ENCODE measurements at regions not wholly inside any gene's neighbourhood (a gene's known extent, or its start where the extent isn't known, plus 50 kb on each side); places are given as distances from the start of the nearest gene placed in this dataset.

DNA sequence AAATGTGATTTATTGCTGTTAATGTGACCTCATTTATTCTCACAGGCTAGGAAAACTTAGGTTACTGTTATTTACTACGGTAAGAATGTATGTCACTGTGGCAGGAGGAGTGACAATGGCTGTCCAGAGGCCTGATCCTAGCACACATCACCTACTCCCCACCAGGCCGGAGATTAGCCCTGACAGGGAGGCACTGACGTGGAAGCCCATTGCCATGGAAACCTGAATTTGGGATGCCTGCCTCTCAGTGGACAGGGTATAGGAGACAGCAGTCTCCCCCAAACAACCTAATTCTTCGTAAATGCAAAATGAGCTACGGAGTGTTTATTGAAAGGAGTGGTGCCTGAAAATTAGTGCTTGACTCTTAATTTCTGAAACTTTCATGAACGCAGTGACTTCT lies 87.6 kb upstream of the SMARCA2 start:
- Histone ChIP-seq H3K9ac (ENCODE audit: low read length) (no peak overlapping the region), H3K4me3 (replicated peaks in 1 of 2; ENCODE audit: low read depth in 1 of 2, low read length in 2 of 2) (no peak overlapping the region), H3K9me2 (ENCODE audit: insufficient read depth) (no peaks in the 10 kb centered on the region), H3K27ac (ENCODE audit: low read depth, low read length) (no peak overlapping the region), H3K4me1 (ENCODE audit: control insufficient read depth in 1 of 2, insufficient read depth in 2 of 2, low read length in 2 of 2) (no peaks in the 10 kb centered on the region), H2AFZ (ENCODE audit: low read depth, low read length, poor library complexity, severe bottlenecking) (no peak overlapping the region), H3K79me2 (ENCODE audit: insufficient read depth, low read length) (no peaks in the 10 kb centered on the region), H3K27me3 (ENCODE audit: insufficient read depth, low read length) (peaks cover 13% of the 10 kb centered on the region; the same call in 1 of the 2 replicates), H3K9me3 (ENCODE audit: control insufficient read depth in 1 of 2, insufficient read depth in 1 of 2, low read depth in 1 of 2, low read length in 2 of 2) (no peaks in the 10 kb centered on the region), H3K36me3 (ENCODE audit: control insufficient read depth in 1 of 2, insufficient read depth in 2 of 2, low read length in 2 of 2) (no peaks in the 10 kb centered on the region), H3K4me2 (ENCODE audit: low read length) (no peak overlapping the region), H4K20me1 (ENCODE audit: insufficient read depth) (no peaks in the 10 kb centered on the region)
- RAD21 ChIA-PET (ENCODE audit: low non-redundant PET in 1 of 2, low total read pairs in 2 of 2, uncharacterized antibody in 2 of 2, unreplicated experiment in 2 of 2): no interaction called here
- CTCF ChIA-PET: no interaction called here
- TF ChIP-seq JUND (IDR thresholded peaks at IDR 0.05) (no peak), SP1 (IDR thresholded peaks at IDR 0.05; ENCODE audit: low read depth) (no peak)
- TF ChIP-seq, protein P1, sequence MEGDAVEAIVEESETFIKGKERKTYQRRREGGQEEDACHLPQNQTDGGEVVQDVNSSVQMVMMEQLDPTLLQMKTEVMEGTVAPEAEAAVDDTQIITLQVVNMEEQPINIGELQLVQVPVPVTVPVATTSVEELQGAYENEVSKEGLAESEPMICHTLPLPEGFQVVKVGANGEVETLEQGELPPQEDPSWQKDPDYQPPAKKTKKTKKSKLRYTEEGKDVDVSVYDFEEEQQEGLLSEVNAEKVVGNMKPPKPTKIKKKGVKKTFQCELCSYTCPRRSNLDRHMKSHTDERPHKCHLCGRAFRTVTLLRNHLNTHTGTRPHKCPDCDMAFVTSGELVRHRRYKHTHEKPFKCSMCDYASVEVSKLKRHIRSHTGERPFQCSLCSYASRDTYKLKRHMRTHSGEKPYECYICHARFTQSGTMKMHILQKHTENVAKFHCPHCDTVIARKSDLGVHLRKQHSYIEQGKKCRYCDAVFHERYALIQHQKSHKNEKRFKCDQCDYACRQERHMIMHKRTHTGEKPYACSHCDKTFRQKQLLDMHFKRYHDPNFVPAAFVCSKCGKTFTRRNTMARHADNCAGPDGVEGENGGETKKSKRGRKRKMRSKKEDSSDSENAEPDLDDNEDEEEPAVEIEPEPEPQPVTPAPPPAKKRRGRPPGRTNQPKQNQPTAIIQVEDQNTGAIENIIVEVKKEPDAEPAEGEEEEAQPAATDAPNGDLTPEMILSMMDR (IDR thresholded peaks at IDR 0.05 in 2 of 3, conservative IDR thresholded peaks at IDR 0.05 in 1 of 3; ENCODE audit: borderline replicate concordance in 1 of 3, insufficient read depth in 1 of 3, low read depth in 2 of 3, low read length in 2 of 3): no peak
- DNase-seq (ENCODE audit: low read depth, low spot score): no peak
- POLR2A ChIA-PET: no interaction called here
- no TSS peak for BruUV-seq (replicated peaks)
- intact Hi-C loops (cut with micrococcal nuclease): no loop called here
- no peak for ATAC-seq

DNA sequence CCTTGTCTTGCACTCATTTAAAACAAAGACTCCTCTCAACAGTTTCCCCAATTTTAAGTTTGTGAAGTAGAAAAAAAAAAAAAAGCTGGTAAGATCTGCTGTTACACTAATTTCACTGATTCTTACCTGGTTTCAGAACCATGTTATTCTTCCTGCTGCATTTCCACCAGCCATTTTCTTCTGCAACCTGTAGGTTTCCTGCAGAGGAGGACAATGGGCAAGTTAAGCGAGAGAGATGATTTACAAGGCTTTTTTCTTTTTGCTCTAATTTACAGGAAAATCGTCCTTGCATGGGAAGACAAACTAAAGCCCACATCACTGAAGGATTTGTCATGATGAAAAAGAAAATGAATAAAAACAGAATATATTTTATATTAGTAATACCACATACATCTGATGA lies 86.0 kb upstream of the SMARCA2 start:
- no peak for TF ChIP-seq CBX3 (IDR thresholded peaks at IDR 0.05; ENCODE audit: low read depth)
- no peak for TF ChIP-seq SIN3A (IDR thresholded peaks at IDR 0.05; ENCODE audit: low read depth)
- no peak for TF ChIP-seq RAD21 (IDR thresholded peaks at IDR 0.05; ENCODE audit: low read depth)
- no peak for TF ChIP-seq YY1 (IDR thresholded peaks at IDR 0.05; ENCODE audit: extremely low read depth, insufficient replicate concordance, low read depth, low read length)
- TF ChIP-seq JUND (IDR thresholded peaks at IDR 0.05): no peak
- no peak for TF ChIP-seq TCF7L2 (IDR thresholded peaks at IDR 0.05; ENCODE audit: borderline replicate concordance, extremely low read depth, insufficient read depth, insufficient read length)
- no peak for TF ChIP-seq FOSL1 (IDR thresholded peaks at IDR 0.05; ENCODE audit: low read depth)
- TF ChIP-seq SP1 (IDR thresholded peaks at IDR 0.05; ENCODE audit: low read depth): no peak
- no peak for TF ChIP-seq EZH2 (IDR thresholded peaks at IDR 0.05)
- no peak for TF ChIP-seq EGR1 (IDR thresholded peaks at IDR 0.05; ENCODE audit: low read depth)
- TF ChIP-seq POLR2A (IDR thresholded peaks at IDR 0.05; ENCODE audit: borderline replicate concordance, extremely low read depth, insufficient read depth, insufficient read length): no peak
- TF ChIP-seq, protein P2, sequence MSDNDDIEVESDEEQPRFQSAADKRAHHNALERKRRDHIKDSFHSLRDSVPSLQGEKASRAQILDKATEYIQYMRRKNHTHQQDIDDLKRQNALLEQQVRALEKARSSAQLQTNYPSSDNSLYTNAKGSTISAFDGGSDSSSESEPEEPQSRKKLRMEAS (IDR thresholded peaks at IDR 0.05): no peak
- peaks cover 13% of the 10 kb centered on the region; the same call in 1 of the 2 replicates for H3K27me3 ChIP-seq (ENCODE audit: insufficient read depth, low read length)
- ATAC-seq: no peak
- H3K27ac ChIP-seq (ENCODE audit: low read depth, low read length): no peak overlapping the region
- H3K36me3 ChIP-seq (ENCODE audit: control insufficient read depth in 1 of 2, insufficient read depth in 2 of 2, low read length in 2 of 2): no peaks in the 10 kb centered on the region
- intact Hi-C loops (cut with micrococcal nuclease): no loop called here
- H3K79me2 ChIP-seq (ENCODE audit: insufficient read depth, low read length): no peaks in the 10 kb centered on the region
- ChIA-PET RAD21 (ENCODE audit: low non-redundant PET in 1 of 2, low total read pairs in 2 of 2, uncharacterized antibody in 2 of 2, unreplicated experiment in 2 of 2) (no interaction called here), POLR2A (no interaction called here), CTCF (no interaction called here)
- no peak for DNase-seq (ENCODE audit: low read depth, low spot score)
- BruUV-seq (replicated peaks): no TSS peak
- no peaks in the 10 kb centered on the region for H3K9me3 ChIP-seq (ENCODE audit: control insufficient read depth in 1 of 2, insufficient read depth in 1 of 2, low read depth in 1 of 2, low read length in 2 of 2)
- H3K9ac ChIP-seq (ENCODE audit: low read length): no peak overlapping the region
- H3K4me2 ChIP-seq (ENCODE audit: low read length): no peak overlapping the region
- no peaks in the 10 kb centered on the region for H3K9me2 ChIP-seq (ENCODE audit: insufficient read depth)
- no peaks in the 10 kb centered on the region for H4K20me1 ChIP-seq (ENCODE audit: insufficient read depth)
- H3K4me3 ChIP-seq (replicated peaks in 1 of 2; ENCODE audit: low read depth in 1 of 2, low read length in 2 of 2): no peak overlapping the region
- no peaks in the 10 kb centered on the region for H3K4me1 ChIP-seq (ENCODE audit: control insufficient read depth in 1 of 2, insufficient read depth in 2 of 2, low read length in 2 of 2)
- no peak overlapping the region for H2AFZ ChIP-seq (ENCODE audit: low read depth, low read length, poor library complexity, severe bottlenecking)

Measured in HCT116 (cell line).